Stimulated activated CD8-positive, alpha-beta memory T cell treated with anti-CD3 and anti-CD28 coated beads, Interleukin-12 subunit alpha, Interleukin-12 subunit beta, amount 100 ng/mL, for 1 hour (primary cell): ENCODE measurements at regions not wholly inside any gene's neighbourhood (a gene's known extent, or its start where the extent isn't known, plus 50 kb on each side); places are given as distances from the start of the nearest gene placed in this dataset.
"Not testable (repeated sequence)": the region's sequence is repeated elsewhere in the genome, so short reads cannot be mapped to it uniquely, and the experiment has no call there.

Experiments used
- DNase-seq: peaks from one replicate; pipeline ENCODE4 v3.0.0-alpha.2; 2020; ENCODE audit warnings: low read depth

DNA sequence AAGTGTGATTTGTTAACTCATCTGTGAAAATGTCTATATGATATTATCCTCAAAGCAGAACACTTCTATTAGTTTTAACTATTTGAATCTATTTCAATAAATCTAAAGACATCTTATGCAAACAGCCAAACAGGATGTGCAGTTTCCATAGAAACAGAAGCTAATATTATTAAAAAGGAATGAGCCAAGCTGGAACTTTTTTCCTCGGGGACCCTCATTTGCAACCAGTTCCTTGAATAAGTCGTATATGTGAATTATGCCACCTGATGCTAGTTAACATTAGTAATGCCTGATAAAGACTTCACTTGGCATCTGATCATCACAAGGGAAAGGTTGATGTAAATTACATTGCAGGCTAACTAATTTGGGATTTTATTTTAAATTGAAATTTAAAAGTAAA, 216.9 kb upstream of the SMLR1 start:
- no peak for DNase-seq

DNA sequence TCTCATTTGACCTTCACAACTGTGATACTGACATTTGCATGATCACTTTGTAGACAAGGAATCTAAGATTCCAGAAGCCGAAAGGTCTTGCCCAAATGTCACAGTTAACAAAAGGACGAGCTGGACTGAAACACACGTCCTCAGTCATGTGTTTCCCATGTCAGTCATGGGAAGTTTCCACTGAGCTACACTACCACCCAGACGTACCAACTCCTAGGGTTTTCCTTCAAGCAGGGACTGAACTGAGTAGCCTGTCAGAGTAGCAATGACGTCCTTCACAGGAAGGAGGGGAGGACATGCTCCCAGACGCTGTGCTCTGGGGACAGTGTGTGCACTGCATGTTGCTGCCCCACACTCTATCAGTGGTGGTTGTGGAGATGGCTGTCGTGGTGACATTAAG, 215.8 kb upstream of the SMLR1 start:
- no peak for DNase-seq

DNA sequence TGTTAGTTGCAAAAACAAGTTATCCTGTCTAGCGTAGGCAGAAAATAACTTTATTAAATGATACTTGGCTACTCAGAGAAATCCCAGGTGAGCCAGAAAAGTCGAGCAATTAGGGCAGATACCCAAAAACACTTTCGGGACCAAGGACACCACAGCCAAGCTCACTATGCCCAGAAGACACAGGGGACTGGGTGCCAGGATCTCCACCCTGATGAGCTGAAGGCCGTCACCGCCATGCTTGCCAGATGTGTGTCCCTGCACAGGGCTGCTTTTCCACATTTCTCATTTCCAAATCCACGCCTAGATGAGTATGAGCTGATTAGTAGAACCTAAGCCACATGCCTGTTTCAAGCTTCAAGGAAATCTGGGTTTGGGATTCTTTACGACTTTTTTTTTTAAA, 214.0 kb upstream of the SMLR1 start:
- DNase-seq: no peak

DNA sequence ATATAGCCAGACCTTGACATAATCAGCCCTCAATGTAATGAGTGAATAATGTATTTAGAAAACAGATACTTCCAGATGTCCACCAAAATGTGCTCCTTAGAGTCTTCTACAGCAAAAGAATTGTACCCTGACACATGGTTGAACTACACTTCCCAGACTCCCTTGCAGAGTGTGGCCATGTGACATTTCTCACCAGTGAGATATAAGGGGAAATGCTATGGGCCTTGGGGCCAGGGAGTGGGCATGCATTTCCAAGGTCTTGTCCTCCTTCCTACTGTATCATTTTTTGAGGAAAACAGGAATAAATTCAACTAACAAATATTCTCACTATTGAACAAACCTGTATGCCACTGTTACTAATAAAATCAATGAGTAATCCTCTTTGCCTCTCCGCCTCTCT, 211.4 kb upstream of the SMLR1 start:
- no peak for DNase-seq

DNA sequence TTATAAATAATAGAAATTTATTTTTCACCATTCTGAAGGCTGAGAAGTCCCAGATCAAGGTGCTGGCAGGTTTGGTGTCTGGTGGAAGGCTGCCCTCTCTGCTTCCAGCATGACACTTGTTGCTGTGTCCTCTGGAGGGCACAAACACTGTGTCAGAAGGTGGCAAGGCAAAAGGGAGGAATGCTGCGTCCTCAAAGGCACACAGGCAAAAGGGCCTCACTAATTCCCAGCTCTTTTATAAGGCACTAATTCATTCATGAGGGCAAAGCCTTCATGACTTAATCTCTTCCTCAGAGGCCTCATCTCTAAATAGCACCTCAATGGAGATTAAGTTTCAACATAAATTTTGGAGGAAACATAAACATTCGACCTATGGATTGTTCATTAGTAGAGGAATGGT, 209.5 kb upstream of the SMLR1 start:
- DNase-seq: no peak

DNA sequence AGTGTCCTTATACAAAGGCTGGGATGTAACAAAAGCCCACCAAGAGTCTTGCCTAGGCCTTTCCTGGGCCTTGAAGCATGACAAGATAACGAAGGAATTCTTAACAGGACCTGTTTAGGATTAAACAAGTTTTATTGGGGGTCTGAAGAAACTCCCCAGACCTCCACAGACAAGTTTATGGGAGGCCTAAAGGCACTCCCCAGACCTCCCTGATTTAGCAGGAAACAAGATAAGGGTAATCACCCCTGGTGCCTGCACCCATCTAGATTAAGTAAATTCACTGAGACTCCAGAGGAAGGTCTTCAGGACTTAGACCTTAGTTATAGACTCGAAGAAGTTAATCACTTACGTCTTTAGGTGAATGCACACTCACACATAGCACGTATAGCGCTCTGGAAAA, 208.4 kb upstream of the SMLR1 start:
- not testable (repeated sequence) for DNase-seq

DNA sequence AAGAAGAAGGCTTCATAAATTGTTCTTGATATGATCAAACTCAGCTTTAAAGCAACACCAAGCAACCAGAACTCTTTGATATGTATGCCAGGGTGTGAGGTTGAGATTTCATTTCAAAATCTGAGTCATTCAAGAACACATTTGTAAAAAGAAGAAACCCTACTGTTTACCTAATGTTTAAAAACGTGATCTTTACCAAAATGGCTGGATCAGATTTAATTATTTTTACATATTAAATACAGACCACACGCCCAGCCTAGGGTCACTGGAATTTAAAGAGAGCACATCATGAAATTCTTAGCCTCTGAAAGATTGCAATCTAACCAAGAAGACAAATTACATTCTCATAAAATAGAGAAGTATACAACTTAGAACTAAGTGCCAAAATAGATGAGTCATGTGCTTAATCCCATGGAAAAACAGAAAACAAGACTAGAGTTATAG, 206.8 kb upstream of the SMLR1 start:
- DNase-seq: no peak

DNA sequence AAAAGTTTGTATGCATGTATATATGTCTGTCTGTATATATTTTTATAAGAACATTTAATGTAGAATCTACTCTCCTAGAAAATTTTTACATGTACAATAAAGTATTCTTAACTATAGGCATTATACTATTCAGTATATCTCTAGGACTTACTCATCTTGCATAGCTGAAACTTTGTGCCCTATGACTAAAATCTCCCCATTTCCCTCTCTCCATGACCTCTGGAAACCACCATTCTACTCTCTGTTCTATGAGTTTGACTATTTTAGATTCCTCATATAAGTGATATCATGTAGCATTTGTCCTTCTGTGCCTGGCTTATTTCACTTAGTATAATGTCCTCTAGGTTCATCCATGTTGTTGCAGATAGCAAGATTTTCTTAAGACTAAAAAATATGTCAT, 205.1 kb upstream of the SMLR1 start:
- DNase-seq: no peak

DNA sequence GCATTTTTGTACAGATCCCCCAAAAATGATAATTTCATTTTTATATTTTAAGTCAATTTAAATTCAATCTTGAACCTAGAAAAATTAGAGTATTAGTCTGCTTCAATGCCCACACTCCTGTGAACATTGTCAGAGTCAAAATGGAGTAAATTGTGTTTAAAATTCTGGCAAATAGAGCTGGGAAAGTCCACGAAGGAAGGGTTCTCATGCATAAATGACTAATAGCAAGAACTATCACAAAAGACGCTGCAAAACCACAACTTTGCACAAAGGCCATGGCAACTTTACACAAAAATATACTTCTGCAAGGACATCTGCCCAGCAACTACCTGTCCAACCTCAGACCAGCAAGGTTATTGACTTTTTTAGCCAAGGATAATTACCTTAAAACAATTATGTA, 203.2 kb upstream of the SMLR1 start:
- no peak for DNase-seq

DNA sequence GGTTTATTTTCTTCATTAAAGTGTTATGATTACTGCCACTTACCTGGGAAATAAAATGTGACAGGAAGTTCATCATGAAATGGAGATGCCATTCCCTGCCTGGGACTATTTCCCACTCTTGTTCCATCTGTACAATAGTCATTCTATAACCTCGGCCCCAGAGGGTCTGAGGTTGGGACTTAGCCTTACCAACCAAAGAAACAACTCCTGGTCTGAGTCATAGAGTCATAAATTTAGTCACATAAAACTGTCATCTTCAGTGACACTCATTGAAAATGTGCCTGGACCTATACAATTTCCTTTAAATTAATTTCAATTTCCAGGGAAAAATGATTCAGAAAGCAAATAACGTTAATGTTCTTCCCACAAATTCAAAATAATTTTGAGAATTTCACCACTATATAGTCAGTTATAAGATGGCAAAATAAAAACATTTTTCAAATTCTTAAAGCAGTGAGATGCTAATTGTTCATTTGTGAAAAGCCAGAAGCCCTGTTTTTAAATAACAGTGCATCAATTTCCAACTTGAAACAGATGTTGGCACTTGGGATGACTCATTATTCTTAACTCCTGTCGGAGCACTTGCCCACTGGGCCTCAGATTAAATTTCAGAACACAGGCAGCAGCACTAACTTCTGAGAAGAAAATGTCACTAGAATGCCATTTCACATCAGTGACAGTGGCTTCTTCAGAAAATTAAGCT, 201.2 kb upstream of the SMLR1 start:
- no peak for DNase-seq

DNA sequence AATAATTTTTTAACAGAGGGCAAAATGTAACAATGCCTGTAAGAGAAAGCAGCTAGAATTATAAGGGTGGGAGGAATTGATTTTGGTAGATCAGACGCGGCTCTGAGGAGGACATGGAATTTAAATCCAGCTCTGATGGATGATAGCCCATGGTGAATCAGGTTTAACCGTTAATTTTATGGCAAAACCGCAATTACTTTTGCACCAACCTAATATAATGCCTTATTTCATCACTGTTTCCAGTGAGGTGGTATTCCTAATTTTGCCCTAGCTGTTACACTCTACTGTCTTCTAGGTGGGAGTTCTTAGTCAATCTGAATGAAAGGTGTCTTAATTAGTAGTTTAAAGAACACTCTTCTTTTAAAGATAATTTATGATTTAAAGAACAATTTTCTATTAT, 198.3 kb upstream of the SMLR1 start:
- no peak for DNase-seq

DNA sequence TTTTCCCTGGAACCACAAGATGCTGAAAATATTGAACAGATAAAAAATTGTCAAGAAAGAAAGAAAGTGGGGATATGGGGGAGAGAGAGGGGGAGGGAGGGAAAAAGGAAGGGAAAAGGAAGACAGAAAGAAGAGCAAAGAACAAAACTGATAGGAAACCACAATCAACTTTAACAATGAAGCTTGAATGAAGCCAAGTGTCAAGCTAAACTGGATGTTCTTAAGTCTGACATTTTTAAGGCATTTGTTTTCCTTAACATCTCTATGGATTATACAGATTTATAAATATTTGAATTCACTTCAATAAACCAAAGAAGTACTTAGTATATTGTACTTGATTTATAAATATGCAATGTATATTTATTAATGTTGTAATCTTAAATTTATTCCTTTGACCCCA, 197.6 kb upstream of the SMLR1 start:
- no peak for DNase-seq

DNA sequence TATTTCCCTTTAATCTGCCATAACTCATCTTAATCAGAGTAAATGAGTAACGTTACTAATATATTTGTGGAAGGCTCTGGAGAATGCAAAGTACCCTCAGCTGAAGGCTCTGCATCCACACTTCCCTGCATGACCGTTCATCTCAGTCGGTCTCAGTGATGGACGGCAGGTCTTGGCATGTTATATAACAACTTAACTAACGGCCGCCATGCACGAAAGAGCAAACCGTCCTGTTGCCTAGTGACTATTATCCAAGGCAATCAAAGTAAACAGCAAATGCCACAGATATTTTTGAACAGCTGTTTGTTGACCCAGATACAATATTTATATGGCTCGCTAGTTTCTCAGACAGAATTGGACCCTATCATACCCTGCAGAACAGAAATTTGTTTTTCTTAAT, 194.9 kb upstream of the SMLR1 start:
- DNase-seq: no peak

DNA sequence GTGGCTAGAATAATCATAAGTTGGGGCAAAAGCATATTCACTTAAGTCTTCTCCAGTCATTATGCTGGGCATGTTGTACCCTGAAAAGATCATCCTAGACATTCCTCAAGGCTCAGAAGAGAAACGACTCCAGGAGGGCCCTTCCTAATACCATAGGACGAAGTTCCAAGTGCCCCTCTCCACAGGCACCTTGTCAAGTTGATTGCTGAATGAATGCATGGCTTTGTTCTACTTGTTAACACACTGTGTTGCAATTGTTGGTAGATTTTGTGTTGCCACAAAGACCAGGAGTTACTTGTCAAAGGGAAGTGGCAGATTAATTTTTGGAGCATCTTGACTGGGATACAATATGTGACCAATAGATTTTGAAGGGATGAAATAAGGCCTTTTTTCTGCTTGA, 194.3 kb upstream of the SMLR1 start:
- no peak for DNase-seq

DNA sequence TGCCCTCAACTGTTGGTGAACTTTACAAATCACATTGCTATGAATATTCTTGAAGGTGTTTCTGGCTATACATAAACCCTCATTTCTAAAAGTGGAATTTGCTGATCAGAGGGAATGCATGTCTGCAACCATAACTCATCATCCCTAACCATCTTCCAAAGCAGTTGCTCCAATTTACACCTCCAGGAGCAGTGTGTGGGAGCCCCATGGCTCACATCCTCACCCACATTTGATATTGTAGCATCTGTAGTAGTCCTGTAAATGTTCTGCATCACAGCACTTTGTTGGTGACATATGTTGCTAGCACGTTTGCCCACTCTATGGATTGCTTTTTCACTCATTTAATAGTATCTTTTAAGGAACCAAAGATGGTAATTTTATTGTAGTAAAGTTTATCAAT, 183.8 kb upstream of the SMLR1 start:
- no peak for DNase-seq

DNA sequence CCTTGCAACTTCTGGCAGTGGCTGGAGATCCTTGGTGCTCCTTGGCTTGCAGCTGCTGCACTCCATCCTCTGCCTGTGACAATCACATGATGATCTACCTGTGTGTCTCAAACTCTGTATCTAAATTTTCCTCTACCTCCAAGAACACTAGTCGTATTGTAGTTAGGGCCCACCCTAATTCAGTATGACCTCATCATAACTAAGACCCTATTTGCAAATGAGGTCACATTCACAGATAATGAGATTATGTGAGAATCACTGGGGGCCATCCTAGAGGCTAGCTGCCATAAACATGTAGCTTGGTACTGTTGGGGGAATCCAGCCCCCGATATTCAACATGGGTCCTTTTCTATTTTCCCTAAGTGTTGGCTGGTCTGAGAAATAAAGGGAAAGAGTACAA, 183.0 kb upstream of the SMLR1 start:
- DNase-seq: no peak

DNA sequence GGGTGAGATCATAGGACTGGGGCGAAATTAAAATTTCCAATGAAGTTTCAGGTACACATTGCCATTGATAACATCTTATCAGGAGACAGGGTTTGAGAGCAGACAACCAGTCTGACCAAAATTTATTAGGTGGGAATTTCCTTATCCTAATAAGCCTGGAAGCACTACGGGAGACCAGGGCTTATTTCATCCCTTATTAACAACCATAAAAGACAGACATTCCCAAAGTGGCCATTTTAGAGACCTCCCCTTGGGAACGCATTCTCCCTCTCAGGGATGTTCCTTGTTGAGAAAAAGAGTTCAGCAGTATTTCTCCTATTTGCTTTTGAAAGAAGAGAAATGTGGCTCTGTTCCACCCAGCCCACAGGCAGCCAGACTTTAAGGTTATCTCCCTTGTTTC, 182.4 kb upstream of the SMLR1 start:
- DNase-seq: not testable (repeated sequence)

DNA sequence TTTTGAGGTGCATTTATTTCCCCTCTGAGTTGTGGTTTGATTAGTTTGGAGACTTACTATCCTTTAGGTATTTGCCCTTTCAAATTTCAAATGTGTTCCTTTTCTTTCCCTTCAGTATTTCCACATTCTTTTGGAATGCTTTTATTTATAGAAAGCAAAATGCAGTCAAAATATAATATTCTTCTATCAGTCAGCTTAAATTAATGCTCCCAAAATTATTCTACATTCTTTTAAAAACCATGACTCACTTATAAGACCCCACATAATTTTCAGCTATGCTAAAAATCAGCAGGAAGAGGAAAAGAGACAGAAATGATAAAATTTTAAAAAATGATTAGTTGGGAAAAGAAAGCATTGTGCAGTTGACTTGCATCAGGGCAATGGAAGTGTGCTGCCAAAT, 180.0 kb upstream of the SMLR1 start:
- no peak for DNase-seq

DNA sequence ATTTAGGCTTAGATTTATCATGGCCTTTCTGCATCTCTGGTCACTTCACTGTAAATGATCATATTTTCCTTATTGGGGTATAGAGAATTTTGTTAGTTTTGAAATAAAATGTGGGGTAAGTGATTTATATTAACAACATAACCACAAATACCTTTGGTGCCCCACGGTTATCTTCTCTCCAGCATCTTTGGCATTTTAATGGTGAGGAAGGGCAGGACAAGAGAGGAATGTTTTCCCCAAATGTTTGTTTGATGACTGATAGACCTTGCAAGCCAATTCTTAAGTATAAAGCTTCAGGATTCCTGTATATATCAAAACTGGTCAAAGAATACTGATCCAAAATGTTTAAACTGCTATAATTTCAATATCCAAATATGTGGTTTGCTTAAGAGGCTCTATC, 171.6 kb upstream of the SMLR1 start:
- DNase-seq: no peak

DNA sequence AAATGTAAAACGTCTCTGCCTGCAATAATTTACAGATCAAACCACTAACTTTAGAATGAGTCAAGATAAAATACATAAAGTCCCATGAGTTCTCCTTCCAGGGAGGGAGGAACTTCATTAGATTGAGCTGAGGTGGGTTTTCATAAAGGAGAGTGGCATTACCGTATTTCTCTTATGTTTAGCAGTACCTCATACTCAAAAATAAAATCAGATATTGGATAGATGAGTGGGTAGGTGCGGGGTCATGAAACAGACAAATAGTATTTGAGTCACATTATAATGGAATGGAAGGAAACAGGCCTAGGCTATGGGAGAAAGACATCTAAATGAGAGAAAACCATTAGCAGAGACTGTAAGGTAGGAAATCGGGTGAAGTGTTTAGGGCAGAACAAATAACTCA, 166.1 kb upstream of the SMLR1 start:
- no peak for DNase-seq

DNA sequence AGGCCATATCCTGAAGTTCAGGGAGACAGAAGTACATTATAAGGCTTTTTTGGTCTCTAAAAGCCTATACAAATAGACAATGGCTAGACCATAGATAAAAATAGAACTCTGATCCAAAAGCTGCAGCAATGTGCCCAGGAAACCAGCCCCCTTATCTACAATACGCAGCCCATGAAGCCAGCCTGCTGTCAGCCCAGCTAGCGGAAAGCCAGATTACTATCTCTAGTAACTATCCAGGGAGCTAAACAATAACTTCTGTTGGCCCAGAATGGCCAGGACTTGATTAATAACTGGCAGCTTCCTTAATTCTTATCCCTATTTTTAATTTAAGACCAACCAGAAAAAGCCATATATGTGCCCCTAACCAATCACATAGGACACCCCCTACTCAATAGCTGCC, 160.4 kb upstream of the SMLR1 start:
- DNase-seq: no peak

DNA sequence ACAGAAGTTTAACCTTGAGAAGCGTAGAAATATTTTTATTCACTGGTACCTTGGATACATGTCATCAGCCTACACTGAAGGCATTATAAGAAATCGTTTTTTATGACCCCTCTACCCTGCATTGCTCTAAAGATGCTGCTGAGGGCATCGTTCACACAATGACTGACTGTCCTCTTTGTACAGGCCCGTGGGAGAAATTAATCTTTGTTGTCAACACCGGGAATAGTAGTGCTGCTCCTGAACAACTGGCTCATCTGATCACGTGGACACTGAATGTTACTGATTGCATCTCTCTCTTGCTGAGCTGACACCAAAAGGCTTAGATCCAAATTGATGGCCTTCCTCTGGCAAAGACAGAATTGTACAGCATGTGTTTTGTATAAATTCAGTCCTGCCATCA, 157.1 kb upstream of the SMLR1 start:
- no peak for DNase-seq

DNA sequence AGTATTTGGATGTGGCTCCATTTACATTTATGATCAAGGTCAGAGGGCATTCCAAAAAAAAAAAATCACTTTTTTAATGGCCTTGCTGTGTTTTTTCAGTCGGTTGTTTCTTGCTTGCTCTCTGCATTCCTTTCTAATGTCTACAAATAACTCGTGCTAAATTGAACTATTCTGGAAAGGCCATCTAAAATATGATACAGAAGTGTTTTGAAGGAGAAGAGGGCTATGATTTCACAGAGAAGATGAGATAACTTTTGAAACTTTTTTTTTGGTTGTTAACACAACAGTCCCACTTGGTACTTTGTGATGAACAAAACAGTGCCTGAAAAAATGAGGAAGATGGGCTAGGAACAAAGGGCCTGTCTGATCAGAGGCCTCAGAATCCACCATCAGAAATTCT, 156.1 kb upstream of the SMLR1 start:
- DNase-seq: no peak

DNA sequence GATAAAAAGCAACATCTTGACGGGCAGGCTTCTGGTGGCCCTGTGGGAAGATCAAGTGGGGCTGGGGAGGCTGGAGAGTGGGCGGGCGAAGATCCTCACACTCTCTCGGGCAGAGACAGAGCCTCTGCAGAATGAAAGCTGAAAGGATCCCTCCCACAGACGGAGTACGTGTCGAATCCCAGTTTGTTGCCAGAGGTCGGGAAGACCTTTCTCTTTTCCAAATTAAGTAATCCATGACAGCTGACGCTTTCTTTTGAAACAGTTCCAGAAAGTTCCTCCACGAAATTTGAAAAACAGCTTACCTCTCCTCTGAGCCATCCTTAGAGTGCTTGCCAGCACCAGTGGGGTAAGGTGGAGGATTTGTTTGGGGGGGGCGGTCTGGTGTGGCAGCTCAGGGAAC, 155.6 kb upstream of the SMLR1 start:
- no peak for DNase-seq

DNA sequence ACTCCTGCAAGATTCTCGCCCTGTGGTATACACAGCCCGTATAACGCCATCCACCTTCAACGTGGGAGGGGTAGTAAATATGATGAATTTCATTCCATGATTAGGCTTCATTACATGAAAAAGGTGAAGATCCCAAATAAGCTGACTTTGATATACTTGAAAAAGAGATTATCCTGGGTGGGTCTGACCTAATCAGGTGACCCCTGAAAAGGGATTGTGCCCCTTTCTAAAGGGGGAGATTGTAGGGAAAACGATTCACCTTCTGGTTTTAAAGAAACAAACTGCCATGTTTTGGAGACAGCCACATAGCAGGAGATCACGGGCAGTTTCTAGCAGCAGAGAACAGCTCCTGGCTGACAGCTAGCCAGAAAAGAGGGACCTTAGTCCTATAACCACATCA, 155.1 kb upstream of the SMLR1 start:
- no peak for DNase-seq
